ENCODE measurements at regions not wholly inside any gene's neighbourhood (a gene's known extent, or its start where the extent isn't known, plus 50 kb on each side); places are given as distances from the start of the nearest gene placed in this dataset.

GRCh38 chr4:95754667-95755066 lies 85.2 kb upstream of the PDHA2 start:
- Histone ChIP-seq H3K9me3 (ENCODE audit: insufficient read depth in 2 of 2, low read depth in 1 of 2, low read length in 1 of 2) (no peaks in the 10 kb centered on the region), H2AK5ac (ENCODE audit: low read depth, low read length) (no peak overlapping the region), H3K79me2 (ENCODE audit: control insufficient read depth in 1 of 2, insufficient read depth in 2 of 2, low read length in 2 of 2) (no peaks in the 10 kb centered on the region), H3K27me3 (replicated peaks in 1 of 4; ENCODE audit: control insufficient read depth in 3 of 4, extremely low read depth in 1 of 4, insufficient read depth in 3 of 4, low read length in 3 of 4) (no peaks in the 10 kb centered on the region), H4K91ac (replicated peaks; ENCODE audit: insufficient read length, low read length) (no peak overlapping the region), H4K20me1 (replicated peaks in 1 of 2; ENCODE audit: control insufficient read depth in 1 of 2, insufficient read depth in 2 of 2, low read length in 2 of 2) (no peaks in the 10 kb centered on the region), H3K4me3 (ENCODE audit: extremely low read depth in 1 of 4, insufficient read depth in 2 of 4, low read depth in 3 of 4, low read length in 4 of 4) (no peak overlapping the region), H2BK120ac (replicated peaks; ENCODE audit: low read depth, low read length) (no peak overlapping the region), H3K23me2 (ENCODE audit: low read depth, low read length) (no peaks in the 10 kb centered on the region), H3K4ac (replicated peaks; ENCODE audit: insufficient read length, low read depth, low read length) (no peak overlapping the region), H3K56ac (replicated peaks; ENCODE audit: insufficient read length, low read depth, low read length) (no peak overlapping the region), H2AFZ (ENCODE audit: low read length) (no peak overlapping the region), H2BK15ac (ENCODE audit: low read length) (no peak overlapping the region), H3K4me1 (replicated peaks in 1 of 4; ENCODE audit: control insufficient read depth in 3 of 4, insufficient read depth in 4 of 4, low read length in 3 of 4) (peaks cover 0 to 12% (median 0%) of the 10 kb centered on the region in 4 experiments; a peak in 1 of 7 replicates), H4K8ac (ENCODE audit: extremely low read depth, insufficient read depth, low read length) (no peak overlapping the region), H4K5ac (ENCODE audit: insufficient read length, low read depth, low read length) (no peak overlapping the region), H3K27ac (ENCODE audit: low read depth, low read length) (no peak overlapping the region), H3K18ac (ENCODE audit: extremely low read depth, low read length) (no peak overlapping the region), H2BK20ac (ENCODE audit: low read length) (no peak overlapping the region), H2BK12ac (ENCODE audit: low read depth, low read length) (no peak overlapping the region), H3K79me1 (ENCODE audit: low read depth, low read length) (no peaks in the 10 kb centered on the region), H3K14ac (ENCODE audit: insufficient read length) (no peak overlapping the region), H2BK5ac (ENCODE audit: low read depth, low read length) (no peak overlapping the region), H3K36me3 (ENCODE audit: control insufficient read depth in 2 of 4, insufficient read depth in 4 of 4, low read length in 3 of 4) (no peaks in the 10 kb centered on the region), H3K9ac (replicated peaks in 1 of 4; ENCODE audit: extremely low read depth in 1 of 4, low read depth in 3 of 4, low read length in 3 of 4) (no peak overlapping the region), H3K23ac (ENCODE audit: insufficient read length) (no peak overlapping the region), H3K4me2 (ENCODE audit: insufficient read depth in 1 of 2, low read depth in 2 of 2, low read length in 2 of 2) (no peak overlapping the region)
- no peak for FAIRE-seq
- ChIA-PET CTCF (ENCODE audit: partially characterized antibody) (interaction anchor here (0.6 kb wide), 1 partner anchor 417 kb away, joined by 3 read pairs; no protein-coding TSS in a partner anchor), POLR2A (ENCODE audit: partially characterized antibody) (no interaction called here)
- WGBS, 2 experiments (ENCODE audit: extremely low coverage in 1 of 2, insufficient coverage in 1 of 2, insufficient read length in 1 of 2, insufficient replicate concordance in 2 of 2, low coverage in 1 of 2, low lambda C conversion rate in 2 of 2, missing lambda C conversion rate in 1 of 2): 82% methylated on average over 2 of the region's 2 CpGs; no CpG with 5 or more reads in 1 of the 2 experiments
- DNase-seq (ENCODE audit: low read depth in 1 of 2, low spot score in 2 of 2): no peak
- no peak for TF ChIP-seq FOSL1 (IDR thresholded peaks at IDR 0.05; ENCODE audit: insufficient read depth, low read depth, low read length)
- TF ChIP-seq TAF7 (optimal IDR thresholded peaks at IDR 0.05; ENCODE audit: borderline replicate concordance, low read depth, low read length): no peak
- TF ChIP-seq ZNF274 (IDR thresholded peaks at IDR 0.05; ENCODE audit: borderline replicate concordance, extremely low read depth, low read length): no peak
- no peak for TF ChIP-seq NANOG (IDR thresholded peaks at IDR 0.05; ENCODE audit: insufficient read depth, low read depth, low read length, poor library complexity, severe bottlenecking)
- TF ChIP-seq SRF (IDR thresholded peaks at IDR 0.05; ENCODE audit: low read depth, low read length): no peak
- TF ChIP-seq RXRA (IDR thresholded peaks at IDR 0.05; ENCODE audit: insufficient read depth, low read depth, low read length): no peak
- TF ChIP-seq CREB1 (IDR thresholded peaks at IDR 0.05): no peak
- no peak for TF ChIP-seq CBX8 (IDR thresholded peaks at IDR 0.05; ENCODE audit: borderline replicate concordance, low read depth, low read length)
- TF ChIP-seq YY1 (IDR thresholded peaks at IDR 0.05; ENCODE audit: low read depth, low read length): no peak
- no peak for TF ChIP-seq CBX5 (IDR thresholded peaks at IDR 0.05; ENCODE audit: low read depth, low read length)
- no peak for TF ChIP-seq BCL11A (IDR thresholded peaks at IDR 0.05; ENCODE audit: low read depth in 2 of 2, low read length in 2 of 2)
- TF ChIP-seq RFX5 (IDR thresholded peaks at IDR 0.05; ENCODE audit: borderline replicate concordance, low read depth, low read length): no peak
- TF ChIP-seq, protein P1, sequence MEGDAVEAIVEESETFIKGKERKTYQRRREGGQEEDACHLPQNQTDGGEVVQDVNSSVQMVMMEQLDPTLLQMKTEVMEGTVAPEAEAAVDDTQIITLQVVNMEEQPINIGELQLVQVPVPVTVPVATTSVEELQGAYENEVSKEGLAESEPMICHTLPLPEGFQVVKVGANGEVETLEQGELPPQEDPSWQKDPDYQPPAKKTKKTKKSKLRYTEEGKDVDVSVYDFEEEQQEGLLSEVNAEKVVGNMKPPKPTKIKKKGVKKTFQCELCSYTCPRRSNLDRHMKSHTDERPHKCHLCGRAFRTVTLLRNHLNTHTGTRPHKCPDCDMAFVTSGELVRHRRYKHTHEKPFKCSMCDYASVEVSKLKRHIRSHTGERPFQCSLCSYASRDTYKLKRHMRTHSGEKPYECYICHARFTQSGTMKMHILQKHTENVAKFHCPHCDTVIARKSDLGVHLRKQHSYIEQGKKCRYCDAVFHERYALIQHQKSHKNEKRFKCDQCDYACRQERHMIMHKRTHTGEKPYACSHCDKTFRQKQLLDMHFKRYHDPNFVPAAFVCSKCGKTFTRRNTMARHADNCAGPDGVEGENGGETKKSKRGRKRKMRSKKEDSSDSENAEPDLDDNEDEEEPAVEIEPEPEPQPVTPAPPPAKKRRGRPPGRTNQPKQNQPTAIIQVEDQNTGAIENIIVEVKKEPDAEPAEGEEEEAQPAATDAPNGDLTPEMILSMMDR (IDR thresholded peaks at IDR 0.05; ENCODE audit: control extremely low read depth in 1 of 3, insufficient read depth in 1 of 3, low read depth in 1 of 3, low read length in 3 of 3): no peak
